OCI-LY3 (cell line): ENCODE measurements at regions not wholly inside any gene's neighbourhood (a gene's known extent, or its start where the extent isn't known, plus 50 kb on each side); places are given as distances from the start of the nearest gene placed in this dataset.

Source experiments
- H2AFZ ChIP-seq: fragments of 200-600, 300-600 bp; shearing (Covaris generic); 2 replicates; pipeline ENCODE4 v1.6.0; 2014; ENCODE audit warnings: antibody characterized with exemption, low read depth, low read length
- H3K27ac ChIP-seq: fragments of 200-600, 300-600 bp; sonication (generic); 2 replicates; pipeline ENCODE4 v1.5.1; 2014; ENCODE audit warnings: mild to moderate bottlenecking, low read length, moderate library complexity, mixed read lengths
- H3K27me3 ChIP-seq: fragments of 200-600, 300-600 bp; sonication (generic); 2 replicates; pipeline ENCODE4 v1.6.1; 2014; ENCODE audit warnings: low read depth, low read length, mixed read lengths
- H3K36me3 ChIP-seq: fragments of 200-600, 300-600 bp; sonication (generic); replicated peaks from 2 replicates; pipeline ENCODE3; 2014; ENCODE audit warnings: low read depth, low read length, mixed read lengths
- H3K4me1 ChIP-seq: fragments of 300-600, 200-600 bp; sonication (generic); 2 replicates; pipeline ENCODE4 v1.6.1; 2014; ENCODE audit warnings: low read length, mixed read lengths
- H3K4me2 ChIP-seq: fragments of 200-600, 300-600 bp; sonication (generic); 2 replicates; pipeline ENCODE4 v1.6.1; 2014; ENCODE audit warnings: low read length, mixed read lengths
- H3K4me3 ChIP-seq: fragments of 300-600, 200-600 bp; sonication (generic); 2 replicates; pipeline ENCODE4 v1.5.1; 2014; ENCODE audit warnings: antibody characterized with exemption, mild to moderate bottlenecking, low read length, moderate library complexity
- H3K79me2 ChIP-seq: fragments of 300-600, 200-600 bp; shearing (Covaris generic); 2 replicates; pipeline ENCODE4 v1.6.1; 2014; ENCODE audit warnings: mild to moderate bottlenecking, low read length, mixed read lengths
- H3K9ac ChIP-seq: fragments of 300-600, 200-600 bp; shearing (Covaris generic); 2 replicates; pipeline ENCODE4 v1.6.0; 2014; ENCODE audit warnings: mild to moderate bottlenecking, low read length, moderate library complexity
- H3K9me3 ChIP-seq: fragments of 200-600, 300-600 bp; shearing (Covaris generic); 2 replicates; pipeline ENCODE4 v1.6.1; 2014; ENCODE audit warnings: low read length, mixed read lengths; ENCODE audit not compliant: insufficient read depth
- H4K20me1 ChIP-seq: fragments of 200-600, 300-600 bp; sonication (generic); 2 replicates; pipeline ENCODE4 v1.6.1; 2016; ENCODE audit warnings: low read length, mixed read lengths; ENCODE audit not compliant: insufficient read depth
- CTCF ChIP-seq: fragments of 200-600, 300-600 bp; sonication (generic); IDR thresholded peaks from 2 replicates; pipeline ENCODE4 v1.5.1; 2014; ENCODE audit warnings: antibody characterized with exemption, low read length, low read depth
- EZH2phosphoT487 ChIP-seq: fragments of 200-600 bp; shearing (Covaris generic); IDR thresholded peaks from 2 replicates; pipeline ENCODE4 v1.6.1; 2018; ENCODE audit warnings: antibody characterized with exemption, mixed run types, low read depth

- TF ChIP-seq CTCF, result no peak
- H3K27me3 ChIP-seq, result no peaks in the 10 kb centered on the region
- no peaks in the 10 kb centered on the region for H3K36me3 ChIP-seq
- H3K4me1 ChIP-seq, result no peaks in the 10 kb centered on the region
- no peaks in the 10 kb centered on the region for H3K9me3 ChIP-seq
- H3K9ac ChIP-seq, result no peak overlapping the region
- no peak overlapping the region for H3K27ac ChIP-seq
- H3K4me3 ChIP-seq, result no peak overlapping the region
- no peaks in the 10 kb centered on the region for H3K79me2 ChIP-seq
- H2AFZ ChIP-seq, result no peak overlapping the region
- no peak overlapping the region for H3K4me2 ChIP-seq
- H4K20me1 ChIP-seq, result no peaks in the 10 kb centered on the region
Measured at GRCh38 chr16:17769065-17769464, 298.3 kb upstream of the XYLT1 start.

GRCh38 chr16:17768257-17768656 lies 297.5 kb upstream of the XYLT1 start:
- no peak overlapping the region for H3K4me3 ChIP-seq
- H3K36me3 ChIP-seq, result no peaks in the 10 kb centered on the region
- no peaks in the 10 kb centered on the region for H3K9me3 ChIP-seq
- H3K79me2 ChIP-seq, result no peaks in the 10 kb centered on the region
- TF ChIP-seq EZH2phosphoT487 (no peak), CTCF (no peak)
- no peaks in the 10 kb centered on the region for H3K4me1 ChIP-seq
- no peaks in the 10 kb centered on the region for H4K20me1 ChIP-seq
- H3K4me2 ChIP-seq, result no peak overlapping the region
- no peak overlapping the region for H3K27ac ChIP-seq
- 0 out of 2 replicates have a peak, but pooled peaks cover 6% of the 10 kb centered on the region for H3K27me3 ChIP-seq
- no peak overlapping the region for H2AFZ ChIP-seq
- no peak overlapping the region for H3K9ac ChIP-seq

- Histone ChIP-seq H3K4me1 (no peaks in the 10 kb centered on the region), H3K4me2 (no peak overlapping the region), H3K9ac (no peak overlapping the region), H2AFZ (no peak overlapping the region), H3K79me2 (no peaks in the 10 kb centered on the region), H4K20me1 (no peaks in the 10 kb centered on the region), H3K36me3 (no peaks in the 10 kb centered on the region), H3K9me3 (no peaks in the 10 kb centered on the region), H3K27ac (no peak overlapping the region), H3K4me3 (no peak overlapping the region), H3K27me3 (0 out of 2 replicates have a peak, but pooled peaks cover 7% of the 10 kb centered on the region)
- TF ChIP-seq EZH2phosphoT487 (no peak), CTCF (no peak)
Measured at GRCh38 chr16:17766012-17766411, 295.3 kb upstream of the XYLT1 start.

DNA sequence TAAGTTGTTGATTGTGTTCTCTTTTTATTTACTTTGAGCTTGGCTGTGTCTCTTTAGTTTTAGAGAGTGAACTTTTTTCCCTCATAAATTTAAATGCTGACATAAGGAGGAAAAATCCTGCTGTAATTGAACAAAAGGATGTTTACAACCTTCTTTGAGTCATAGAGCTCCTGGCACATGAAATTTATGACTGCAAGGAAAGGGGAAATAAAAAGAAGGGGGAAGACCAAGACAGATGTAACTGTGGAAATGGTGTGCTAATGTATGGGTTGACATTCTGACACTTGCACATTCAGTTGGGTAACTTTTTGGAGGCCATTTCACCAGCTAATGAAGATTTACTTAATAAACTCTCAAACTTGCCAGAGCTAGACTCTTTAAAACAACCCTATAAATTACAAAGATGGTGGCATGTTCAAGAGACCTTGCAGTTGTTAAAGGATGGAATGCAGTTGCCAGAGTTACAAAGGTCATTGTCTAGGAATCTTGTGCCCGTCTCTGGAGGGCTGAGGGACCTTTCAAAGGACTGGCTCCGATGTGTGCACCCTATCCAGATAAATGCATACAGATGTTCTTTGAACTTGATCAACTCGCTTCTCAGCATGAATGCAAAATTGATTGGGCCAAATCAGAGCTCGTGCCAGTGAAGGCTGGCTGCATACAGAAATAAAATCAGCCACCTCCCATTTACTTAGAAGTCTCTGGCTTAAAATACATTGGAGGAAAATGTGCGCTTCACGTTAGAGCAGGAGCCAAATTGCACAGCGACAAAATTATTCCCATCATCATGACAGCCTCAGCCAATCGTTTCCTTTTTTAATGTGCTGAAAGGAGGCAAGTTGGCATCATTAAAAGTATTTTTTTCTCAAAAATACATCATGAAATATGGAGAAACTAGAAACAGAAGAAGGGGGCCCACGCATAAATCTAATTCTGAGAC lies 289.0 kb upstream of the XYLT1 start:
- Histone ChIP-seq H3K9ac (no peak overlapping the region), H3K36me3 (no peaks in the 10 kb centered on the region)
- TF ChIP-seq CTCF (no peak), EZH2phosphoT487 (no peak)

More for the DNA sequence above, 289.0 kb upstream of the XYLT1 start:
- Histone ChIP-seq H3K4me2 (no peak overlapping the region), H3K9me3 (no peaks in the 10 kb centered on the region), H4K20me1 (no peaks in the 10 kb centered on the region; the same call in 1 of the 2 replicates), H3K4me3 (no peak overlapping the region), H3K27ac (no peak overlapping the region), H3K4me1 (no peaks in the 10 kb centered on the region), H3K79me2 (no peaks in the 10 kb centered on the region), H2AFZ (no peak overlapping the region), H3K27me3 (0 out of 2 replicates have a peak, but pooled peaks cover 7% of the 10 kb centered on the region)
